HepG2 (cell line): ENCODE measurements at regions not wholly inside any gene's neighbourhood (a gene's known extent, or its start where the extent isn't known, plus 50 kb on each side); places are given as distances from the start of the nearest gene placed in this dataset.

Experiments used
- ATAC-seq: fragments of 200-7000 bp; cut with Tn5 transposase; 3 replicates; pipeline ENCODE4 v1.9.1; 2020; ENCODE audit warnings: mild to moderate bottlenecking, moderate library complexity
- BruUV-seq: library from RNA; stranded (reverse); fragments of 400-500 nt; replicated peaks from 2 replicates; lab custom pipeline; 2021; lab: Mats Ljungman, UMichigan
- CTCF ChIA-PET: fragments of 300-600 bp; formaldehyde crosslinking; extraction: SDS; loops from one replicate; lab custom pipeline; 2021; ENCODE audit warnings: low total read pairs, inconsistent platforms, low intra/inter-chr PET ratio; lab: Yijun Ruan, JAX
- POLR2A ChIA-PET: fragments of 350-600 bp; sonication (Branson Sonifier 250); formaldehyde crosslinking; loops from one replicate; lab custom pipeline; 2020; ENCODE audit warnings: antibody characterized with exemption, inconsistent platforms; lab: Yijun Ruan, JAX
- DNase-seq: peaks from one replicate; pipeline ENCODE4 v3.0.0-alpha.2; 2015; ENCODE audit warnings: low spot score
- FAIRE-seq: peaks from 3 replicates; lab custom pipeline; 2011; peaks lifted over from hg19 to GRCh38; lab: Jason Lieb, UNC
- H2AFZ ChIP-seq: one replicate; pipeline ENCODE4 v1.6.1; 2011; ENCODE audit warnings: low read length, inconsistent platforms
- H3K27ac ChIP-seq: fragments of 300-600 bp; 3 replicates; pipeline ENCODE4 v1.8.0; 2011; ENCODE audit warnings: mixed run types, mild to moderate bottlenecking, mixed read lengths, low read length, inconsistent platforms; ENCODE audit not compliant: insufficient read depth; ENCODE audit errors: extremely low read length
- H3K27me3 ChIP-seq, 2 experiments: fragments of 200-600 bp in 1 of 2; 2 replicates in 1 of 2; 3 replicates in 1 of 2; pipeline versions ENCODE4 v1.6.0 to v1.8.0; 2011; ENCODE audit warnings: low read length in 2 of 2, mild to moderate bottlenecking in 2 of 2, moderate library complexity in 2 of 2, inconsistent platforms in 1 of 2; ENCODE audit not compliant: insufficient read depth in 2 of 2, control insufficient read depth in 1 of 2
- H3K36me3 ChIP-seq, 2 experiments: fragments of 200-600 bp in 1 of 2; replicated peaks in 1 of 2; 2 replicates in 1 of 2; 3 replicates in 1 of 2; pipeline versions ENCODE4 v1.5.1 to v1.8.0; 2011; ENCODE audit warnings: low read length in 2 of 2, inconsistent platforms in 1 of 2; ENCODE audit not compliant: insufficient read depth in 2 of 2, control insufficient read depth in 1 of 2
- H3K4me1 ChIP-seq: 2 replicates; pipeline ENCODE4 v1.5.1; 2012; ENCODE audit warnings: low read length, inconsistent platforms; ENCODE audit not compliant: insufficient read depth
- H3K4me2 ChIP-seq: 2 replicates; pipeline ENCODE4 v1.6.0; 2011; ENCODE audit warnings: low read depth, low read length, inconsistent platforms
- H3K4me3 ChIP-seq, 3 experiments: fragments of 200-600 bp in 1 of 3; sonication (generic), shearing (Covaris generic) in 1 of 3; replicated peaks in 1 of 3; 2 replicates each; pipeline ENCODE4 v1.5.1; 2011 to 2016; ENCODE audit warnings: low read length in 3 of 3, inconsistent platforms in 2 of 3, low read depth in 2 of 3, mild to moderate bottlenecking in 2 of 3, control low read depth in 1 of 3, mixed read lengths in 1 of 3; ENCODE audit not compliant: insufficient read depth in 1 of 3
- H3K79me2 ChIP-seq: one replicate; pipeline ENCODE4 v1.6.1; 2011; ENCODE audit warnings: low read length, inconsistent platforms; ENCODE audit not compliant: insufficient read depth
- H3K9ac ChIP-seq: 2 replicates; pipeline ENCODE4 v1.6.0; 2011; ENCODE audit warnings: mild to moderate bottlenecking, low read depth, low read length, inconsistent platforms; ENCODE audit not compliant: insufficient read depth
- H3K9me3 ChIP-seq: 2 replicates; pipeline ENCODE4 v1.5.1; 2012; ENCODE audit warnings: mild to moderate bottlenecking, low read length
- H4K20me1 ChIP-seq: 2 replicates; pipeline ENCODE4 v1.6.0; 2011; ENCODE audit warnings: inconsistent platforms, mild to moderate bottlenecking, low read length, moderate library complexity; ENCODE audit not compliant: insufficient read depth
- HOXA9 ChIP-seq: sonication (generic); formaldehyde crosslinking; IDR thresholded peaks from 2 replicates; pipeline ENCODE4 v1.8.1; 2022; ENCODE audit warnings: missing genetic modification reagents, mild to moderate bottlenecking, moderate library complexity, borderline replicate concordance
- NFATC3 ChIP-seq: sonication (generic); formaldehyde crosslinking; IDR thresholded peaks from 2 replicates; pipeline ENCODE4 v1.5.1; 2020; ENCODE audit warnings: mild to moderate bottlenecking, missing genetic modification reagents
- SMAD9 ChIP-seq: sonication (generic); formaldehyde crosslinking; IDR thresholded peaks from 2 replicates; pipeline ENCODE4 v1.5.1; 2020; ENCODE audit warnings: mild to moderate bottlenecking, missing genetic modification reagents
- ZFP82 ChIP-seq: sonication (generic); formaldehyde crosslinking; IDR thresholded peaks from 2 replicates; pipeline ENCODE4 v1.5.1; 2020; ENCODE audit warnings: mild to moderate bottlenecking, missing genetic modification reagents, borderline replicate concordance
- ZNF7 ChIP-seq: IDR thresholded peaks from 2 replicates; pipeline ENCODE4 v1.6.1; 2016; ENCODE audit warnings: missing biosample characterization, missing genetic modification reagents
- ZNF781 ChIP-seq: sonication (generic); formaldehyde crosslinking; IDR thresholded peaks from 2 replicates; pipeline ENCODE4 v1.5.1; 2020; ENCODE audit warnings: borderline replicate concordance, mild to moderate bottlenecking, missing genetic modification reagents; ENCODE audit errors: not compliant biosample characterization
- ZNF816 ChIP-seq: sonication (generic); formaldehyde crosslinking; IDR thresholded peaks from 2 replicates; pipeline ENCODE4 v1.8.0; 2022; ENCODE audit warnings: missing genetic modification reagents, mild to moderate bottlenecking, borderline replicate concordance
- ZNF879 ChIP-seq: sonication (generic); formaldehyde crosslinking; IDR thresholded peaks from 2 replicates; pipeline ENCODE4 v1.8.1; 2023; ENCODE audit warnings: missing genetic modification reagents
- WGBS: methylation state at CpG from one replicate; pipeline ENCODE4 v1.1.6; 2017; ENCODE audit warnings: low lambda C conversion rate; 5-methylcytosine and 5-hydroxymethylcytosine counted together
- in situ Hi-C: cut with HindIII; loops from 2 replicates; pipeline ENCODE4 v1.10.0; 2017; ENCODE audit warnings: low pct_unique_long_range_greater_than_20kb; ENCODE audit not compliant: extremely low pct_ligation_motif_present
- intact Hi-C: fragments of 100-400 bp; cut with micrococcal nuclease; formaldehyde crosslinking; loops from one replicate; pipeline ENCODE4 v1.10.0; 2022; ENCODE audit not compliant: unreplicated experiment
- TF ChIP-seq, protein P1 (sequence below): sonication (generic); formaldehyde crosslinking; IDR thresholded peaks from 2 replicates; pipeline ENCODE4 v1.4.0; 2020; ENCODE audit warnings: missing genetic modification reagents, mild to moderate bottlenecking, borderline replicate concordance
- TF ChIP-seq, protein P2 (sequence below): sonication (generic); formaldehyde crosslinking; IDR thresholded peaks from 2 replicates; pipeline ENCODE4 v1.5.0; 2020; ENCODE audit warnings: mild to moderate bottlenecking, missing genetic modification reagents, borderline replicate concordance

DNA sequence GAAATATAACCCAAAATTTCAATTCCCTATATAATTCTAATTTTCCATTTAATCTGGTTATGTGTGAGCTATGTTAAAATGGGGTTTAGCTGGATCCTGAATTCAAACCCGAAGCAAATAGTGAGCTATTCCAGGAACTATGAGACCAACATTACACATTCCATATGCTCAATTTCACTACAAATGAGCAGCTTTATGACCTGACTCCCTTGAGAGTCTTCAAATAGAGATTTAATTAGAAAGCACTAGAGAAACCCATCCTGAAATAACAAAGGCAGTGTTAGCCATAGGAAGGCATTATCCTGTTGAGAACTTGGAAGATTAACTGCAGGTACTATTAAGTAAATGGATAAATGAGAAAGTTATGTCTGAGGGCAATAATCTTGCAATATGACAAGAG is 890.0 kb downstream of the GRM8 start:
- Histone ChIP-seq H3K4me3 (no peak overlapping the region), H3K4me2 (no peak overlapping the region), H4K20me1 (no peaks in the 10 kb centered on the region), H2AFZ (no peak overlapping the region), H3K36me3 (no peaks in the 10 kb centered on the region), H3K4me1 (no peaks in the 10 kb centered on the region), H3K9me3 (peaks cover 76% of the 10 kb centered on the region), H3K27ac (no peak overlapping the region), H3K27me3 (no peaks in the 10 kb centered on the region), H3K79me2 (no peaks in the 10 kb centered on the region), H3K9ac (no peak overlapping the region)
- ATAC-seq = no peak
- BruUV-seq = no TSS peak
- FAIRE-seq = no peak
- DNase-seq = no peak
- POLR2A ChIA-PET = no interaction called here
- intact Hi-C loops (no loop called here), in situ Hi-C loops (no loop called here)
- TF ChIP-seq, protein P1, sequence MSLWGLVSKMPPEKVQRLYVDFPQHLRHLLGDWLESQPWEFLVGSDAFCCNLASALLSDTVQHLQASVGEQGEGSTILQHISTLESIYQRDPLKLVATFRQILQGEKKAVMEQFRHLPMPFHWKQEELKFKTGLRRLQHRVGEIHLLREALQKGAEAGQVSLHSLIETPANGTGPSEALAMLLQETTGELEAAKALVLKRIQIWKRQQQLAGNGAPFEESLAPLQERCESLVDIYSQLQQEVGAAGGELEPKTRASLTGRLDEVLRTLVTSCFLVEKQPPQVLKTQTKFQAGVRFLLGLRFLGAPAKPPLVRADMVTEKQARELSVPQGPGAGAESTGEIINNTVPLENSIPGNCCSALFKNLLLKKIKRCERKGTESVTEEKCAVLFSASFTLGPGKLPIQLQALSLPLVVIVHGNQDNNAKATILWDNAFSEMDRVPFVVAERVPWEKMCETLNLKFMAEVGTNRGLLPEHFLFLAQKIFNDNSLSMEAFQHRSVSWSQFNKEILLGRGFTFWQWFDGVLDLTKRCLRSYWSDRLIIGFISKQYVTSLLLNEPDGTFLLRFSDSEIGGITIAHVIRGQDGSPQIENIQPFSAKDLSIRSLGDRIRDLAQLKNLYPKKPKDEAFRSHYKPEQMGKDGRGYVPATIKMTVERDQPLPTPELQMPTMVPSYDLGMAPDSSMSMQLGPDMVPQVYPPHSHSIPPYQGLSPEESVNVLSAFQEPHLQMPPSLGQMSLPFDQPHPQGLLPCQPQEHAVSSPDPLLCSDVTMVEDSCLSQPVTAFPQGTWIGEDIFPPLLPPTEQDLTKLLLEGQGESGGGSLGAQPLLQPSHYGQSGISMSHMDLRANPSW (CRISPR knock-in tag) = no peak
- TF ChIP-seq NFATC3 = no peak
- 4% methylated on average over 1 of the region's 1 CpG for WGBS
- CTCF ChIA-PET = no interaction called here

DNA sequence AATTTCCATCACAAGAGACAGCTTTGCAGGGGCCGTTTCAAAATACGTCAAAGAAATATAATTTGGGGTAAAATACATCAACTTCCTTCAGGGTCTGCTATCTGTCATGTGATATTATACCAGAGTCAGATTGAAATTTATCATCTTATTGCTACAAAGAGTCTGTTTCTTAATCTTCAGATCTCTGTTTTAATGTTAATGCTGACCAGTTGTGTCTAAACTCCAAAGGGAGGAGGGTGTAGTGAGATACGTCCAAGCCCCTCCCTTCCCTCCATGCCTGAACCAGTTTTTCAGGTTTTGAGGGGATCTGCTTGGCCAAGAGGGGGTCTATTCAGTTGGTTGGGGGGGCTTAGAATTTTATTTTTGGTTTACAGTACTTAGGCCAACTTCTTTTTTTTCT is 891.6 kb downstream of the GRM8 start:
- intact Hi-C loops = no loop called here
- DNase-seq = no peak
- H3K9me3 ChIP-seq = peaks cover 74% of the 10 kb centered on the region
- no peaks in the 10 kb centered on the region for H4K20me1 ChIP-seq
- 14% methylated on average over 3 of the region's 3 CpGs for WGBS
- in situ Hi-C loops = no loop called here
- no peak overlapping the region for H3K9ac ChIP-seq
- no TSS peak for BruUV-seq
- no peak overlapping the region for H2AFZ ChIP-seq
- no peak overlapping the region for H3K4me3 ChIP-seq
- ATAC-seq = no peak
- ChIA-PET POLR2A (no interaction called here), CTCF (no interaction called here)
- no peak overlapping the region for H3K4me2 ChIP-seq
- H3K4me1 ChIP-seq = no peaks in the 10 kb centered on the region
- no peaks in the 10 kb centered on the region for H3K79me2 ChIP-seq
- H3K36me3 ChIP-seq = no peaks in the 10 kb centered on the region
- H3K27ac ChIP-seq = no peak overlapping the region
- no peaks in the 10 kb centered on the region for H3K27me3 ChIP-seq
- no peak for FAIRE-seq
- TF ChIP-seq ZNF816 (CRISPR knock-in tag) = no peak
- TF ChIP-seq ZNF879 (CRISPR knock-in tag) = no peak
- no peak for TF ChIP-seq ZFP82
- no peak for TF ChIP-seq HOXA9 (CRISPR knock-in tag)
- no peak for TF ChIP-seq SMAD9 (CRISPR knock-in tag)
- no peak for TF ChIP-seq ZNF781 (CRISPR knock-in tag)
- TF ChIP-seq, protein P2, sequence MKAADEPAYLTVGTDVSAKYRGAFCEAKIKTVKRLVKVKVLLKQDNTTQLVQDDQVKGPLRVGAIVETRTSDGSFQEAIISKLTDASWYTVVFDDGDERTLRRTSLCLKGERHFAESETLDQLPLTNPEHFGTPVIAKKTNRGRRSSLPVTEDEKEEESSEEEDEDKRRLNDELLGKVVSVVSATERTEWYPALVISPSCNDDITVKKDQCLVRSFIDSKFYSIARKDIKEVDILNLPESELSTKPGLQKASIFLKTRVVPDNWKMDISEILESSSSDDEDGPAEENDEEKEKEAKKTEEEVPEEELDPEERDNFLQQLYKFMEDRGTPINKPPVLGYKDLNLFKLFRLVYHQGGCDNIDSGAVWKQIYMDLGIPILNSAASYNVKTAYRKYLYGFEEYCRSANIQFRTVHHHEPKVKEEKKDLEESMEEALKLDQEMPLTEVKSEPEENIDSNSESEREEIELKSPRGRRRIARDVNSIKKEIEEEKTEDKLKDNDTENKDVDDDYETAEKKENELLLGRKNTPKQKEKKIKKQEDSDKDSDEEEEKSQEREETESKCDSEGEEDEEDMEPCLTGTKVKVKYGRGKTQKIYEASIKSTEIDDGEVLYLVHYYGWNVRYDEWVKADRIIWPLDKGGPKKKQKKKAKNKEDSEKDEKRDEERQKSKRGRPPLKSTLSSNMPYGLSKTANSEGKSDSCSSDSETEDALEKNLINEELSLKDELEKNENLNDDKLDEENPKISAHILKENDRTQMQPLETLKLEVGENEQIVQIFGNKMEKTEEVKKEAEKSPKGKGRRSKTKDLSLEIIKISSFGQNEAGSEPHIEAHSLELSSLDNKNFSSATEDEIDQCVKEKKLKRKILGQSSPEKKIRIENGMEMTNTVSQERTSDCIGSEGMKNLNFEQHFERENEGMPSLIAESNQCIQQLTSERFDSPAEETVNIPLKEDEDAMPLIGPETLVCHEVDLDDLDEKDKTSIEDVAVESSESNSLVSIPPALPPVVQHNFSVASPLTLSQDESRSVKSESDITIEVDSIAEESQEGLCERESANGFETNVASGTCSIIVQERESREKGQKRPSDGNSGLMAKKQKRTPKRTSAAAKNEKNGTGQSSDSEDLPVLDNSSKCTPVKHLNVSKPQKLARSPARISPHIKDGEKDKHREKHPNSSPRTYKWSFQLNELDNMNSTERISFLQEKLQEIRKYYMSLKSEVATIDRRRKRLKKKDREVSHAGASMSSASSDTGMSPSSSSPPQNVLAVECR (CRISPR knock-in tag) = no peak
- no peak for TF ChIP-seq ZNF7 (CRISPR knock-in tag)
